SU-DHL-6 (cell line): ENCODE measurements at regions not wholly inside any gene's neighbourhood (a gene's known extent, or its start where the extent isn't known, plus 50 kb on each side); places are given as distances from the start of the nearest gene placed in this dataset.

Experiments
- H2AFZ ChIP-seq: fragments of 200-600 bp; sonication (generic); 2 replicates; pipeline ENCODE4 v1.6.1; 2014; ENCODE audit warnings: low read depth, mild to moderate bottlenecking, moderate library complexity, mixed read lengths, antibody characterized with exemption, low read length; ENCODE audit not compliant: severe bottlenecking
- H3F3A ChIP-seq: fragments of 200-600 bp; shearing (Covaris generic); 2 replicates; pipeline ENCODE4 v1.6.0; 2016; ENCODE audit warnings: antibody characterized with exemption, mild to moderate bottlenecking; ENCODE audit not compliant: insufficient read depth
- H3K27ac ChIP-seq: fragments of 200-600 bp; sonication (generic); 2 replicates; pipeline ENCODE4 v1.5.1; 2016; ENCODE audit warnings: low read depth, mild to moderate bottlenecking, low read length, moderate library complexity, mixed read lengths
- H3K27me3 ChIP-seq: fragments of 200-600 bp; sonication (generic), shearing (Covaris generic); 2 replicates; pipeline ENCODE4 v1.6.0; 2014; ENCODE audit warnings: mild to moderate bottlenecking, low read length
- H3K36me3 ChIP-seq: fragments of 200-600 bp; sonication (generic); 2 replicates; pipeline ENCODE4 v1.6.1; 2014; ENCODE audit warnings: mild to moderate bottlenecking, low read length, mixed read lengths
- H3K4me2 ChIP-seq: fragments of 300-600, 200-600 bp; shearing (Covaris generic), sonication (generic); 2 replicates; pipeline ENCODE4 v1.6.0; 2014; ENCODE audit warnings: low read length, low read depth, mild to moderate bottlenecking; ENCODE audit not compliant: poor library complexity, severe bottlenecking
- H3K4me3 ChIP-seq: fragments of 200-600 bp; sonication (generic); 2 replicates; pipeline ENCODE4 v1.5.1; 2014; ENCODE audit warnings: antibody characterized with exemption, low read length, mild to moderate bottlenecking, mixed read lengths; ENCODE audit not compliant: insufficient read depth, poor library complexity, severe bottlenecking
- H3K79me2 ChIP-seq: fragments of 200-600 bp; sonication (generic); 2 replicates; pipeline ENCODE4 v1.6.1; 2014; ENCODE audit warnings: mild to moderate bottlenecking, low read length, moderate library complexity; ENCODE audit not compliant: insufficient read depth
- H3K9ac ChIP-seq: fragments of 200-600 bp; sonication (generic); 2 replicates; pipeline ENCODE4 v1.7.0; 2014; ENCODE audit warnings: mild to moderate bottlenecking, low read length
- H3K9me2 ChIP-seq: fragments of 200-600 bp; sonication (generic); replicated peaks from 2 replicates; pipeline ENCODE4 v1.6.1; 2014; ENCODE audit warnings: low read length; ENCODE audit not compliant: insufficient read depth
- H3K9me3 ChIP-seq: fragments of 200-600 bp; sonication (generic); 2 replicates; pipeline ENCODE4 v1.6.1; 2014; ENCODE audit warnings: low read length, mixed read lengths; ENCODE audit not compliant: insufficient read depth
- H4K20me1 ChIP-seq: fragments of 200-600 bp; sonication (generic); 2 replicates; pipeline ENCODE4 v1.6.1; 2014; ENCODE audit warnings: low read depth, mild to moderate bottlenecking, antibody characterized with exemption, low read length, moderate library complexity, mixed read lengths
- EZH2phosphoT487 ChIP-seq: fragments of 200-600 bp; sonication (generic), shearing (Covaris generic); conservative IDR thresholded peaks from 2 replicates; pipeline ENCODE4 v1.6.1; 2018; ENCODE audit warnings: mild to moderate bottlenecking, antibody characterized with exemption, low read length, moderate library complexity, mixed read lengths
- TF ChIP-seq, protein P1 (sequence below): fragments of 200-600 bp; sonication (generic); IDR thresholded peaks from one replicate; pipeline ENCODE4 v1.5.1; 2017; ENCODE audit warnings: antibody characterized with exemption, mild to moderate bottlenecking, low read length, moderate library complexity; ENCODE audit not compliant: insufficient read depth, poor library complexity, severe bottlenecking

DNA sequence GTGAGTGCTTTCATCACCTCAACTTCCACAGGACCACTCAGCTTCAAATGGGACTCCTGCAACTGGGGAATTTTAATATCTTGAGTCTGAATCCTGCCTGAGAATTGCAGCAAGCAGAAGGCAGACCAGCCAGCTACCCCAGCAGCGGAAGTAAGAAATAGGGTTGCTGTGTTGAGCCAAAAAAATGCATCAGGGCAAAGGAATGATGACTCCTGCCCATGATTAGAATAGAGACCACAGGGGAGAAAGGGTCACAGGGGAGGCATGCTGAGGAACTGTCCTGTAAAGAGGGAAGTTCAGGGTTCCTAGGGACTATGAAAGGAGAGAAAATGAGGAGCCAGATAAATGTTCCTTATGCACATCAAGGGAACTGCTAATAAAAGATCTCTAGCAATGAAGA lies 370.2 kb downstream of the KCTD12 start:
- no peak overlapping the region for H3K4me2 ChIP-seq
- H3K9me3 ChIP-seq = no peaks in the 10 kb centered on the region
- H4K20me1 ChIP-seq = no peaks in the 10 kb centered on the region
- no peaks in the 10 kb centered on the region for H3K36me3 ChIP-seq
- no peaks in the 10 kb centered on the region for H3K79me2 ChIP-seq
- TF ChIP-seq, protein P1, sequence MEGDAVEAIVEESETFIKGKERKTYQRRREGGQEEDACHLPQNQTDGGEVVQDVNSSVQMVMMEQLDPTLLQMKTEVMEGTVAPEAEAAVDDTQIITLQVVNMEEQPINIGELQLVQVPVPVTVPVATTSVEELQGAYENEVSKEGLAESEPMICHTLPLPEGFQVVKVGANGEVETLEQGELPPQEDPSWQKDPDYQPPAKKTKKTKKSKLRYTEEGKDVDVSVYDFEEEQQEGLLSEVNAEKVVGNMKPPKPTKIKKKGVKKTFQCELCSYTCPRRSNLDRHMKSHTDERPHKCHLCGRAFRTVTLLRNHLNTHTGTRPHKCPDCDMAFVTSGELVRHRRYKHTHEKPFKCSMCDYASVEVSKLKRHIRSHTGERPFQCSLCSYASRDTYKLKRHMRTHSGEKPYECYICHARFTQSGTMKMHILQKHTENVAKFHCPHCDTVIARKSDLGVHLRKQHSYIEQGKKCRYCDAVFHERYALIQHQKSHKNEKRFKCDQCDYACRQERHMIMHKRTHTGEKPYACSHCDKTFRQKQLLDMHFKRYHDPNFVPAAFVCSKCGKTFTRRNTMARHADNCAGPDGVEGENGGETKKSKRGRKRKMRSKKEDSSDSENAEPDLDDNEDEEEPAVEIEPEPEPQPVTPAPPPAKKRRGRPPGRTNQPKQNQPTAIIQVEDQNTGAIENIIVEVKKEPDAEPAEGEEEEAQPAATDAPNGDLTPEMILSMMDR = no peak
- TF ChIP-seq EZH2phosphoT487 = no peak
- H3K9ac ChIP-seq = no peak overlapping the region
- H2AFZ ChIP-seq = no peak overlapping the region
- H3K4me3 ChIP-seq = no peak overlapping the region
- H3F3A ChIP-seq = no peaks in the 10 kb centered on the region
- H3K27ac ChIP-seq = no peak overlapping the region
- no peaks in the 10 kb centered on the region for H3K27me3 ChIP-seq
- no peaks in the 10 kb centered on the region for H3K9me2 ChIP-seq

DNA sequence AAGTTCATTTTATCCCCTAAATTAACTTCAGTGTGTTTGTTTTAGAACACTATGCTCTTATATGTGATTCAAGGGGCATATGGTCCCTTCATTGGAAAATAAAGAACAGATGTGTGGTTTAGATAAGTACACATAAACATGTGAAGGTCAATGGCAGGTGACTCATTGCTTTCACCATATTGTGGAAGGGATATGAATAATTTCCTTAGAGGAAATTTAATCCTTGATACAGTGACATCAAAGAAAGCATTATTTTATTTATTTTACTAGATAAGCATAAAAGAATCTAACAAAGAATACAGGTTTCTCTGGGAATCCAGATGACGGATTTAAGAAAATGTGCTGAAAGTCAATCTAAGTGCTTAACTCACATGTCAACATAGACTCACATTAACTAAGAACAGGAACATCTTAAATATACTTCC lies 373.5 kb downstream of the KCTD12 start:
- no peaks in the 10 kb centered on the region for H3K79me2 ChIP-seq
- no peak overlapping the region for H3K4me3 ChIP-seq
- H3K36me3 ChIP-seq = no peaks in the 10 kb centered on the region
- no peak overlapping the region for H3K9ac ChIP-seq
- no peak overlapping the region for H2AFZ ChIP-seq
- H3K9me3 ChIP-seq = no peaks in the 10 kb centered on the region
- no peaks in the 10 kb centered on the region for H3K9me2 ChIP-seq
- H3K27me3 ChIP-seq = no peaks in the 10 kb centered on the region
- no peak overlapping the region for H3K4me2 ChIP-seq
- no peak overlapping the region for H3K27ac ChIP-seq
- TF ChIP-seq, protein P1 = no peak
- no peak for TF ChIP-seq EZH2phosphoT487
- H3F3A ChIP-seq = no peaks in the 10 kb centered on the region
- H4K20me1 ChIP-seq = no peaks in the 10 kb centered on the region

DNA sequence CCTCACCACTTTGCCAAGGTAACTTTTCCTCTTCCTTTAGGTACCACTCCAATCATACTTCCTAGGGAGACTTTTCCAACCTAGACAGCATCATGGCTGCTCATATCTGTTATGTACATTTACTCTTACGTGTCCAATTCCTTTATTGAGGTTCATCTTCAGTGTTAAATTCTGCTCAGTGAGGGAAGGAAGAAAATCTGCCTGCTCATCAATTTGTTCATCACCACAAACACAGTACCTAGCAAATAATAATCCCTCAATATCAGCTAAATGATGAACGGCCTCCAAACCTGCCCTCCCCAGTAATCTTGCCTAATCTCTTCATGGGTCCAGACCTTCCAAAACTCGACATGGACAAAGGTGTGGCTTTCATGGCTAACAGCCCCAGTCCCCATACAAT lies 380.8 kb downstream of the KCTD12 start:
- no peaks in the 10 kb centered on the region for H3K79me2 ChIP-seq
- no peaks in the 10 kb centered on the region for H3K9me2 ChIP-seq
- H3K27ac ChIP-seq = no peak overlapping the region
- no peak overlapping the region for H2AFZ ChIP-seq
- H3K36me3 ChIP-seq = no peaks in the 10 kb centered on the region
- H3K4me3 ChIP-seq = no peak overlapping the region
- H3K4me2 ChIP-seq = no peak overlapping the region
- H3F3A ChIP-seq = no peaks in the 10 kb centered on the region
- H4K20me1 ChIP-seq = no peaks in the 10 kb centered on the region
- no peaks in the 10 kb centered on the region for H3K9me3 ChIP-seq
- TF ChIP-seq EZH2phosphoT487 = no peak
- TF ChIP-seq, protein P1 = no peak
- H3K27me3 ChIP-seq = no peaks in the 10 kb centered on the region
- no peak overlapping the region for H3K9ac ChIP-seq
